LNCAP (cell line): ENCODE measurements at regions not wholly inside any gene's neighbourhood (a gene's known extent, or its start where the extent isn't known, plus 50 kb on each side); places are given as distances from the start of the nearest gene placed in this dataset.

Experiments used
- CTCF ChIP-seq: fragments of 450-650 bp; IDR thresholded peaks from 2 replicates; pipeline ENCODE4 v1.5.1; 2017; ENCODE audit warnings: mild to moderate bottlenecking

GRCh38 chr13:24013189-24013588 lies 115.9 kb upstream of the C1QTNF9B start:
- TF ChIP-seq CTCF = no peak

- no peak for TF ChIP-seq CTCF
Measured at GRCh38 chr13:24016046-24016445, 118.7 kb upstream of the C1QTNF9B start.

DNA sequence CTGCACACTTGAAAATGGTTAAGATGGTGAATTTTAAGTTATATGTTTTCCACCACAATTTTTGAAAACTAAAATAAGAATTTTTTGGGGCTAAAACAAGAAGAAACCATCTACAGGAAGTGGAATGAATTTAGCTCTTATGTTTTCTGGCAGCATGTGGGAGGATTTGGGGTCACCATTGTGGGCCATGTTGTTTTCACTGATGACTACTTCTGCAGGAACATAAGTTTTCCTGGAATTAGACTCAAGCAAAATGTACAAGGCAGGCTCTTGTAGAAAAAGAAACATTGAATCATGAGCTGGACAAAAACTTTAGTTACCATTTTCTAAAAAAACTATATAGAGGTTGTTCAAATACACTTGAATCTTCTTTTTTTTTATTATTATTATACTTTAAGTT lies 125.3 kb upstream of the C1QTNF9B start:
- TF ChIP-seq CTCF = no peak

DNA sequence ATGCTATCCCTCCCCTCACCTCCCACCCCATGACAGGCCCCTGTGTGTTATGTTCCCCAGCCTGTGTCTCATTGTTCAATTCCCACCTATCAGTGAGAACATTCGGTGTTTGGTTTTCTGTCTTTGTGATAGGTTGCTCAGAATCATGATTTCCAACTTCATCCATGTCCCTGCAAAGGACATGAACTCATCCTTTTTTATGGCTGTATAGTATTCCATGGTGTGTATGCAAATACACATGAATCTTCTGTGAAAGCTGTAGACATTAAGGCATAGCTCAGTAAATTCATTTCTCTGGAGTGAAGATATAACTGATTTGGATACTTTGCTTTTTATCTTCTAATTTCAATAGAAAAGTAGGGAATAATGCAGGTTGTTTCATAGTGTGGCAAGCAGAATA lies 125.8 kb upstream of the C1QTNF9B start:
- TF ChIP-seq CTCF = no peak

DNA sequence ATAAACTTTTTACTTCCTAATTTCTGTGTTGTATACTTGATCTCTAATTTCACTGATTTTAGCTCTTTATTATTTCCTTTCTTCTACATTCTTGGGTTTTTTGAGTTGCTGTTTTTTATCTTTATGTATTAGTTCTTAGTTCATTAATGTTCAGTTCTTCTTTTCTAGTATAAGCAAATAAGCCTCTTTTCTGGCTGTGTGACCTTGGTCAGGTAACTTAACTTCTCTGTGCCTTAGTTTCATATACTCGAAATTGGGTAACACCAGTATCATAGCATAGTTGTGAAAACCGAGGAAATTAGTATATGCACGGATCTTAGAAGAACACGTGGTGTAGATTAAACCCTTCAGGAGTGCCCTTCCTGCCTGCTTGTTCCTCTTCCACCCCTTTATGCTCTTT lies 130.2 kb upstream of the C1QTNF9B start:
- TF ChIP-seq CTCF = no peak

DNA sequence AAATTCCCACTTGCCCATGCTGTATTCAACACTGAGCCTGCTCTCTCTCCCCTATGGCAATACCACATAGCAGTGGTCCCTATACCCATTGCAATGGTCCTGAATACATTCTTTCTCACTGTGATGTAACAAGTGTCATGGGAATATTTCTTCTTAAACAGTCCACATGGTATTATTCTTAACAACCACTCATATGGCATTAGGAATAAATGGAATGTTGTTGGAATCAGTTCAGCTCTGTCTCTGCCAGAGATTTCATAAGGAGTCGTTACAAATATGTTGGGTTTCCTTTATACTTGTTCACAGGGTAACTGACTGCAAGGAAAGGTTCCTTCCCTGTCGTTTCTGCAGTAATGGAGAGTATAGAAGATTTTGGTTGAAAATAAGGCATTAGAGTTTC lies 128.3 kb upstream of the SPATA13 start:
- TF ChIP-seq CTCF = no peak

DNA sequence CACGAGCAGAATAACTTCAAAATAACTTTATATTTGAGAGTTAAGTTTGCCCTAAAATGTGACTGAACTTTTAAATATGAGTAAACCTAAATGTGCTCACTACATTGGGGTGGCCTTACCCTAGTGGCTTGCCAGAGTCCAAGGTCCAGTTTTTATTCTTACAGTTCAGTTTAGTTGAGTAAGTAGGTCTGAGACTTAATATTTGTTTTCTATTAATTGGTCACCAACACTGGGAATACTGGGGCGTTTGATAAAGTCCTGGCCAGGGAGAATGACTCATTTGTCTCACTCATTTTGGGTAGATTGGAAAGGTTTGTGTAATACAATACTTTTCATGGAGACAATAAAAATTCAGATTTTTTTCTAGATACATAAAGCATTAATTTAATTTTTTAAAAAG lies 127.8 kb upstream of the SPATA13 start:
- TF ChIP-seq CTCF = no peak

- TF ChIP-seq CTCF = no peak
Measured at GRCh38 chr13:24033527-24034302, 126.8 kb upstream of the SPATA13 start.
